Astrocyte (in vitro differentiated cells and primary cell): ENCODE measurements at regions not wholly inside any gene's neighbourhood (a gene's known extent, or its start where the extent isn't known, plus 50 kb on each side); places are given as distances from the start of the nearest gene placed in this dataset.

Experiments used
- CTCF ChIP-seq: IDR thresholded peaks from 2 replicates; pipeline ENCODE4 v1.5.1; 2011; ENCODE audit warnings: low read depth, mild to moderate bottlenecking, inconsistent platforms, low read length, moderate library complexity; ENCODE audit not compliant: insufficient read depth
- EZH2 ChIP-seq: IDR thresholded peaks from 2 replicates; pipeline ENCODE4 v1.6.1; 2012; ENCODE audit warnings: mild to moderate bottlenecking, low read length, inconsistent platforms; ENCODE audit not compliant: insufficient read depth

DNA sequence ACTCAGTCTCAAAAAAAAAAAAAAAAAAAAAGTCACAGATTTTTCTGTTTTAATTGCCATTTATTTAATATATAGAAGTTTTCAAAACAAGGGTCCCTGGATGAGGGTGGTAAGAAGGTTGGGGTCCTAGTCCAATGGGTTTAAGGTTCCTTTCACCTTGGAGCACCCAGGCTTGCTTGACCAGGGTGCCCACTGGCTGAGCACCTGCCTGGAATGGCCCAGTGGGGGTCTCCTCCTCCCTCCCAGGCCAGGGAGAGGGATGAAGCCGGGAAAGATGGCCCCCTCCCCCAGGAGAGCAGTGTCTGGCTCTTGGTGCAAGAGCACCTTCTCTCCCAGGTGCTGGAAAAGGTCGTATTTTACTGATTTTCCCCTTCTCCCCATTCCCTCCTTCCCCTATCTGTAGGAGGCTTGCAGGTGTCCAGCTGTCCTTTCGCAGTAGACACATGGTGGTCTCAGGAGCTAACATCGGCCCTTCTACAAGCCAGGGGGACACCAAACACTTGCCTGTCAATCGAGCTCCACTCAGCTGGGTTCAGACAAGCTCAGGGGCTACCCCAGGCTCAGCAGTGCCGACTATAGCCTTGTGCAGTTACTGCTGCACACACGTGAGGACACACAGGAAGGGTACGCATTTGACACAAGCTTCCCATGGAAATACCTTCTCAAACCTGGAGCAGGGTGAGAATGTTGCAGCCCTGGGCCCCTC, 112.3 kb upstream of the KLF13 start:
- TF ChIP-seq EZH2: no peak
- TF ChIP-seq CTCF: no peak
